MM.1S (cell line): ENCODE measurements at regions not wholly inside any gene's neighbourhood (a gene's known extent, or its start where the extent isn't known, plus 50 kb on each side); places are given as distances from the start of the nearest gene placed in this dataset.

Experiments
- EZH2 ChIP-seq: fragments of 300-600 bp; sonication (generic); optimal IDR thresholded peaks from 2 replicates; pipeline ENCODE3; 2017; ENCODE audit warnings: low read depth, mild to moderate bottlenecking, antibody characterized with exemption, low read length, mixed read lengths
- EZH2phosphoT487 ChIP-seq: fragments of 300-600 bp; sonication (generic); IDR thresholded peaks from 2 replicates; pipeline ENCODE4 v1.6.1; 2018; ENCODE audit warnings: antibody characterized with exemption, low read length
- TF ChIP-seq, protein P1 (sequence below): fragments of 300-600 bp; sonication (generic); IDR thresholded peaks from 2 replicates; pipeline ENCODE4 v1.5.1; 2016; ENCODE audit warnings: antibody characterized with exemption, low read length, mixed read lengths

DNA sequence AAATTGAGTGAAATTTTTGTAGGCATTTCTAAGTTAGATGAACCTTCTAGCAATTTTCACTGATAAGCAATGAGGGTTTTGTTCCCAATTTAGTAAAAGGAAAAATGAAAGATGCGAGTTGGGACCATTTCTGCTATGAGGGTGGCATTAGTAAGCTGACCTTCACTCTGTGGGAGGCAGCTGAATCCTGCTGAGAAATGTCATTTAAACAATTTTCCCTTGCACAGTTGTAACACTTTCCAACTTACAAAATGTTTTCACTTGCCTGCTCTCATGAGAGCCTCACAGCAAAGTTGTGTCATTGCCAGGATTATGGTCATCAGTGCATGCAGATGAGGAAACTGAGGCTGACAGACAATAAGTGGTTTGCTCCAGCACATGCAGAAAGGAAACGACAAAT is 527.7 kb downstream of the TNS1 start:
- TF ChIP-seq EZH2 (no peak), EZH2phosphoT487 (no peak)
- TF ChIP-seq, protein P1, sequence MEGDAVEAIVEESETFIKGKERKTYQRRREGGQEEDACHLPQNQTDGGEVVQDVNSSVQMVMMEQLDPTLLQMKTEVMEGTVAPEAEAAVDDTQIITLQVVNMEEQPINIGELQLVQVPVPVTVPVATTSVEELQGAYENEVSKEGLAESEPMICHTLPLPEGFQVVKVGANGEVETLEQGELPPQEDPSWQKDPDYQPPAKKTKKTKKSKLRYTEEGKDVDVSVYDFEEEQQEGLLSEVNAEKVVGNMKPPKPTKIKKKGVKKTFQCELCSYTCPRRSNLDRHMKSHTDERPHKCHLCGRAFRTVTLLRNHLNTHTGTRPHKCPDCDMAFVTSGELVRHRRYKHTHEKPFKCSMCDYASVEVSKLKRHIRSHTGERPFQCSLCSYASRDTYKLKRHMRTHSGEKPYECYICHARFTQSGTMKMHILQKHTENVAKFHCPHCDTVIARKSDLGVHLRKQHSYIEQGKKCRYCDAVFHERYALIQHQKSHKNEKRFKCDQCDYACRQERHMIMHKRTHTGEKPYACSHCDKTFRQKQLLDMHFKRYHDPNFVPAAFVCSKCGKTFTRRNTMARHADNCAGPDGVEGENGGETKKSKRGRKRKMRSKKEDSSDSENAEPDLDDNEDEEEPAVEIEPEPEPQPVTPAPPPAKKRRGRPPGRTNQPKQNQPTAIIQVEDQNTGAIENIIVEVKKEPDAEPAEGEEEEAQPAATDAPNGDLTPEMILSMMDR: no peak
